AG09319 (cell line): ENCODE measurements at regions not wholly inside any gene's neighbourhood (a gene's known extent, or its start where the extent isn't known, plus 50 kb on each side); places are given as distances from the start of the nearest gene placed in this dataset.

Experiments used
- DNase-seq: peaks from one replicate; pipeline ENCODE4 v3.0.0-alpha.2; 2010; ENCODE audit warnings: low read depth; ENCODE audit errors: extremely low read depth
- TF ChIP-seq, protein P1 (sequence below): IDR thresholded peaks from 2 replicates; pipeline ENCODE4 v1.5.1; 2011; ENCODE audit warnings: low read depth, mild to moderate bottlenecking, inconsistent platforms, low read length, moderate library complexity

DNA sequence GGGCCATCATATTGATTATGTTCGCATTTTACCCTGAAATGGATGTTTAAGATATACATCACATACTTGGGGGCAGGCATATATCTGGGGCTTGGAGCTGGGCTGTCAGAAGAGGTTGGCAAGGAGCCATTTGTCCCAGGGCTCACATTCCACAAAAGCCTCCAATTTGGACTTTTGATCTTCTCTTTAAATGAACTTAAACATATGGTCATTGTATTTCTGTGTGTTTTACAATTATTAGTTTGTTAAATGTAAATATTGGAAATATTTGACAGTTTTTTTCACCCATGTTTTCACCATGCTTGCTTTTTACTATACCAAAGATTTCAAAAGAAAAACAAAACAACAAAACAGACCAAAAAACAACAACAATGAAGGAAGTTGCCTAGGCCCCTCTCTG, 165.8 kb upstream of the MEIS1 start:
- TF ChIP-seq, protein P1, sequence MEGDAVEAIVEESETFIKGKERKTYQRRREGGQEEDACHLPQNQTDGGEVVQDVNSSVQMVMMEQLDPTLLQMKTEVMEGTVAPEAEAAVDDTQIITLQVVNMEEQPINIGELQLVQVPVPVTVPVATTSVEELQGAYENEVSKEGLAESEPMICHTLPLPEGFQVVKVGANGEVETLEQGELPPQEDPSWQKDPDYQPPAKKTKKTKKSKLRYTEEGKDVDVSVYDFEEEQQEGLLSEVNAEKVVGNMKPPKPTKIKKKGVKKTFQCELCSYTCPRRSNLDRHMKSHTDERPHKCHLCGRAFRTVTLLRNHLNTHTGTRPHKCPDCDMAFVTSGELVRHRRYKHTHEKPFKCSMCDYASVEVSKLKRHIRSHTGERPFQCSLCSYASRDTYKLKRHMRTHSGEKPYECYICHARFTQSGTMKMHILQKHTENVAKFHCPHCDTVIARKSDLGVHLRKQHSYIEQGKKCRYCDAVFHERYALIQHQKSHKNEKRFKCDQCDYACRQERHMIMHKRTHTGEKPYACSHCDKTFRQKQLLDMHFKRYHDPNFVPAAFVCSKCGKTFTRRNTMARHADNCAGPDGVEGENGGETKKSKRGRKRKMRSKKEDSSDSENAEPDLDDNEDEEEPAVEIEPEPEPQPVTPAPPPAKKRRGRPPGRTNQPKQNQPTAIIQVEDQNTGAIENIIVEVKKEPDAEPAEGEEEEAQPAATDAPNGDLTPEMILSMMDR, result no peak
- no peak for DNase-seq

DNA sequence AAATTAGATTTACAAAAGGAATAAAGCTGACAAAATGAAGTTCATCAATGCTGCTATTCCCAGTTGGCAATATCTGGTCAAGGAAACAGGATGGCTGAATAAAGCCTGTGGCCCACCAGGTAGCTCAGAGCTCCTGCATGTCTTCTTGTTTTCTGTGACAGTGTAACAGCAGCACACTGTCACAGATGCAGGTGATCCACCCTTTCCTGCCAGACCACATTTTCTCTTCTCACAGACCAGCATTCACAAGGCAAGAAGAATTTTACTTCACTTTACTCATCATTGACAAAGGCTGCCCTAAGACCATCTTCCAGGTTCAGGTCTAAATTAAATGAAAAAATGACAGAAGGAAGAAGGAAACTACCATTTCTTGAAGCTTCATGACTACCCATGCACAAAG, 166.2 kb upstream of the MEIS1 start:
- no peak for DNase-seq
- TF ChIP-seq, protein P1, result no peak

DNA sequence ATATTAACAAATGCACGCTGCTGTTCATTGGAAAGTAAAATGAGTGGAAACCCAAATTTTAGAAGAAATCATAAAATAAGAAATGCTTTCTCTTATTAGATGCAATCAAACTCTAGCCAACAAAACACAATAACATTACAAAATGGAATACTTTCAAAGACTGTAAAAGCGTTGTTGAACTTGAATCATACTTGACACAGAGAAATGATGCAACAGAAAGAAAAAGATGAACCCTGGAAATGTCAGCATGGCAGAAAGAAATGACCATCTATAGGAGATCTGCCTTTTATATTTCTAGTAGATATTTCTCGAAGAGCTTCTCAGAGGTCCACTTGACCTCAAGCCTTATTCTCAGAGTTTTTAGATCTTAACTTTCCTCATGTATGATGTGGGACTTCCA, 170.6 kb upstream of the MEIS1 start:
- TF ChIP-seq, protein P1, result no peak
- no peak for DNase-seq

DNA sequence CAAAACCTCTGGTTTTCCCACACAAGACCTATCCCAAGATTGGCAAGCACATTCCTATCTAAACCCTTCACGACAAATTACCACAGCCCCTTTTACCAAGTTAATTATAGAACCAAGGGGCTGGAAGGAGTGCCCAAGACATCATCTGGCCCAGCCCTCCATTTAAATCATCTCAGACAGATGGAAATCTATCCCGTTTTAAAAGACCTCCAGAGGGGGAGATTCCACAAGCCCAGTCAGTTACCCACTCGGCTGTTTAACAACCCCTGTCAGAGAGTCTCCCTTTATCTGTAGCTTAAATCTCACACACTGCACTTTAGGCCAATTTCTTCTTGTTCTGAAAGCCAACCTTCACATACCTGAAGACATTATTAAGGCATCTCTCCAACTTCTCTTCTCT, 179.1 kb upstream of the MEIS1 start:
- TF ChIP-seq, protein P1, result no peak
- no peak for DNase-seq

DNA sequence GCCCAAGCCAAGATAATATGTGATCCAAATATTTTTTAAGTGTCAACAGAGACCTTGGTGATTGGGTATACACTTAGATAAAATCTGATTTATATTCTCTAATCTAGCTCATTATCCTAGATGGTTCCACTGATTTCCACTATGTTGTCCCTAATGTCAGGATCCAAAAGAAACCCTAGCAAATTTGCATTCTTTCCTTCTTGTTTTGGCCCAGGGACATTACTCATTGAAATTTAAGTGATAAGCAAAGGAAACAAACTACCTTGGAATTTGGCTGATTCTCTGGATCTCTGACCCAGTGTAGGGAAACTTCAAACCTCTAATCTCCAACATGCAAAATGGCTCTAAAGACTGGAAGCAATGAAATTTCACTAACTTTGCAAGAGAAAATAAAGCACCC, 179.8 kb upstream of the MEIS1 start:
- TF ChIP-seq, protein P1, result no peak
- DNase-seq, result no peak

DNA sequence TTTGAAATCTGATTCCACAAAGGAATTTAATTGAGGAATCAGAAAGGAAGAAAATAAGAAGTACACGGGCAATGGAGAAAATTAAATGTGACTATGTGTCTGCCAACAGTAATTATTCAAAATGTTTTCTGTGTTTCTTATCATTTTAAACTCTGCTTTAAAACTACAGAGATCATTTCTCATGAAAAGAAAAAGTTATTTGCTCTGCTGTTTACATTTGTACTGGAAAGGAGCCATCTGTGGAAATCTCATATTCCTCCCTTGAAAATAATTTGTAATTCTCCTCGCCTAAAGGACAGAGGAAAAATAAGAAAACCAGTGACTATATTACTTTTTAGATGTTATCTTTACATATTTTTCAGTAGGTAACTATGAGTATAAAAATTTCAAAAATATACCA, 181.9 kb upstream of the MEIS1 start:
- TF ChIP-seq, protein P1, result no peak
- no peak for DNase-seq

DNA sequence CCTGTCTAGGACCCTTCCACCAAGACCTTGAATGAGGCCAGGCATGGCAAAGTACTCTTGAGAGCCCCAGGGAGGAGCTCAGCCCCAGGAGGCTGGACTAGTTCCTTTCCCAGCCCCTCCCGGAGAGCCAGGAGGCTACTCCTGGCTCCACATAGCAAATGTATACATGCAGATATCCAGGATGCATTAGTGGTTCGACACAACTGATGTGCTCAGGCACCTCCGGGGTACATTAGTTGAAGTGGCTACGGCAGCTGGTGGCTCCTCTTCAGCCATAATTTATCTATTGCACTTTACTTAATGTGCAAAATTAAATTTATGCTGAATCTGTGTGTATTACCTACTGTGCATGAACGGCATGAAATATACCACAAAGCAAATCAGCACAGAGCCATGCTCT, 182.8 kb upstream of the MEIS1 start:
- TF ChIP-seq, protein P1, result no peak
- no peak for DNase-seq
